Stimulated activated CD4-positive, alpha-beta T cell treated with anti-CD3 and anti-CD28 coated beads, Interleukin-2, amount 100 ng/mL, for 24 hours (primary cell): ENCODE measurements at regions not wholly inside any gene's neighbourhood (a gene's known extent, or its start where the extent isn't known, plus 50 kb on each side); places are given as distances from the start of the nearest gene placed in this dataset.

Source experiments
- DNase-seq, 2 donors: peaks; one replicate each; pipeline ENCODE4 v3.0.0-alpha.2; 2020

DNA sequence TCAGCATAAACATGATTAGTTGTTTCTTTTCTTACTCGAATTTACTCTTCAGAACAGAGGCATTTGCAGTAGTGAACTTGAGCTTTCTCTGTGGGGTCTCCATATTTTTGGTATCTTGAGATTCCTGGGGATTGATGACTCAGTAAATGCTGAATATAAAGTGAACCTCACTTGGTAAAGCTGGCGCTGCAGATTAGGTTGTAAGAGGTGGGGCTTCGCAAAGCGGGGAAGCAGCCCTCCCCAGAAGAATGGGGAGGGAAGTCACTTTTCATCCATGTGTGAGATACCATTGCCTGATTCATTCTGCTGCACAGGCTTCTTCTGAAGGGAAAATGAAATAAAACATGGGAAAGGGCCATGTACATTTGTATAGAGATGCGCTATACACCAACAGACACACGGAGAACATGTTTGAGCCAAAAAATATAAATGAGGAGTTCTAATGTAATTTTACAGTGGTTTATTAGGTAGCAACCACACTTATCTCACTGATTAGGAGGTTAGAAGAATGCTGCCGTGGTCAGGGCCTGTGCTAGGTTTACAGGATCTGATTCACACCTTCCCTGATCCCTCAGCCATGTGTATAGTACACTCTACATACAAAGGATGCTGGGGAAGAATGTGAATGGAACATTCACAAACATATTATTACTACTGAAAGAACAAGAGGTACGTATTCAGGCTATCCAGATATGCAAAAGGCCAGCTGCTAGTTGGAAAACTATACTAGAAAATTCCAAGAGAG is 63.5 kb downstream of the DNTTIP2 start:
- DNase-seq = no peak

DNA sequence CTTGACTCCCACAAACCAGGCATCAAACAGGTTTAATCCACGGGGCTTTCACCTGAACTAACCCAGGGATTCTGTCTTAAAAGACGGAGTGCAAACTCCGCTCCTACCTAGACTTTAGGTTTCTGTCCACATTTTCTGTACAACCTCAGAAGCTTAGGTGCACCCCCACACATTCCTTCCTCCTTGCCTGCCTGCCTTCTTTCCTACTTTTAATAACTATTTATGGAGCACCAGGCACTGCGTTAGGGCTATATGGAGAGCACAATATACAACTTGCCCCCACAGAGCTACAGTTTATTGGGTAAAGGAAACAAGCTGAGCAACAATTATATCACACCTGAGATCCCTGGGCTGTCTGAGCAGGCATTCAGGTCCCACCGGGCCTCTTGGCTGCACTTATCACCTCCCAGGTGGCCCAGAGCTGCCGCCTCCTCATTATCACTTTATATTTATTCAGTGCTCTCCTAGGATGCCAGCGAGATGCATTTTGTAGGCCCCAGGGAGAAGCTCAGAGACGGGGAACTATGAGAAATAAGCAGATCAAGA is 64.1 kb downstream of the DNTTIP2 start:
- no peak for DNase-seq

DNA sequence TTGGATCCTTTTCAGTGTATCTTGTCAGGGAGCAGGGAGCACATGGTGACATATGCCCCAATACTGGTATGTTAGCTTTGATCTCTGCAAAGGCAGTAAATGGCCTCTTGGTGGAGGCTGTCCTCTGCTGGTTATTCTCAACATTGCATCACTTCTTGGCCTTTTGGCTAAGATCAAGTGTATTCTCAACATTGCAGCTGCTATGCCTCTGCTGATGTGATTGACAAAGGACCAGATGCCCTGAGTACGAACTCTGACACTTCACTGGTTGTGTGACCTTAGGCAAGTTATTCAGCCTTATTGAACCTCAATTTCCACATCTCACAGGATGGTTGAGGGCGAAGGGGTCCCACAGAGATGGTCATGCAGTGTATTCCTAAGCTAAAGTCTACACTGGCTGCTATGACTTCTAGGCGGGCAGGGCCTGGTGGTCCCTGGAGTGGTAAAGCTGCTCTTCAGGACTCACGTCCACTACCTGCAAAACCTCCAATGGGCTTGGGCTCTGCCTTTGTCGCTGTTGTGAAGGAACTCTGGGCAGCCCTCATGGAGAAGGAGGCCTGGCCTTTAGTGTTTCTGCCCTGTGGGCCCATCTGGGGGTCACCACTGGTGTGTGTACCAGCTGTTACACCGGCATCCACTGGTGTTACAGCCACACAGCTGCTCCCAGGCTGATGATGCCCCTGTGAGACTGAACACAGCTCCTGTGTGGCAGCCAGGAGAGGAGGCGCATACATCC is 64.8 kb downstream of the DNTTIP2 start:
- peak; percentile 41 to 45 for DNase-seq

DNA sequence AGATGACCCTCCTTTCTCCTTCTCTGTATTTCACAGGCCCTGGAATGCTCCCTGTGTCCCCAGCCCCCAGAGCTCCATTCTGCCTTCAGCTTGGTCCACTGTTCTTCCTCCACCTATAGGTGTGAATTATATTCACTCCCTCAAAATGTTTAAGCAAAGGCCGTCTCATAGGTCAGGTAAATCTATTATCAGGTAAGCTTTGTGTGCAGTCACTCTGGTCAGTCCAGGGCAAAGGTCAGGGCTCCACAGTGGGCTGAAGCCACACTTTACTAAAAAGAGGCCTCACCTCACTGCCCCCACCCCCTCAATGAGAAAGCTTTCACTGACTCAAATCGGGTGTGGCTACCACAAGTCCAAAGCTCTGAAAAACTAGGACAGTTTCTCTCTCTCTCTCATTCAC is 65.9 kb downstream of the DNTTIP2 start:
- DNase-seq = no peak

DNA sequence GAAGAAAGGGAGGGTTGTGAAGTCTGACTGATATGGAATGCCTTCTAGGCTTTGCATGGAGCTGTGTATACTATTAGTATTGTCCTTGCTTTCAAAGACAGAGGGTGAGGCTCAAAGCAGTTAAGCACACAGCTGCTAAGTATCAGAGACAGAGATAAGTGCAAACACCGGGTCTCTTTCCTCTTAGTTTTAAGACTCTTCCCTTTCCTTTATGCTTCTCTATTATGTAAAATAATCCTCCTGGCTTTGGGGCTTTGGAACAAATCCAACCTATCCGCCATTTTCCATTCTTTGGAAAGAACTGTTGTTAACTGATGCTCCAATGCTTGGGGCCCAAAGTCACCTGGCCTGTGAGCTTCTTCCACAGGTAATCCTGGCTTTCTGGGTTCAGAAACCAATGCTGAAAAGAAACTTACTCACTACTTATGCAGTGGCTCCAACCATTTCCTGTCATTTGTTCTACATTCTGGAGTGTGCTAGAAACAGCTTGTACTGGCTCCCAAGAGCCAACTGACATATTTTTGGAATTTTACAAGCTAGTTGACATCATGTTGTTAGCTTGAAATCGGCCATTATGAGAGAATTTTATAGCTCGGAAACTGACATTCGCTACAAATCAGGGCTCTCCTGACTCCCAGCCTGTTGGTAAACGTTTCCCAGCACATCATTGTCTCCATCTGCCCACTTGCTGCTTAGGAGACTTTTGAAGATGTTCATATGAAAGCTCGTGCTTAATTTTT is 67.5 kb downstream of the DNTTIP2 start:
- DNase-seq = no peak

DNA sequence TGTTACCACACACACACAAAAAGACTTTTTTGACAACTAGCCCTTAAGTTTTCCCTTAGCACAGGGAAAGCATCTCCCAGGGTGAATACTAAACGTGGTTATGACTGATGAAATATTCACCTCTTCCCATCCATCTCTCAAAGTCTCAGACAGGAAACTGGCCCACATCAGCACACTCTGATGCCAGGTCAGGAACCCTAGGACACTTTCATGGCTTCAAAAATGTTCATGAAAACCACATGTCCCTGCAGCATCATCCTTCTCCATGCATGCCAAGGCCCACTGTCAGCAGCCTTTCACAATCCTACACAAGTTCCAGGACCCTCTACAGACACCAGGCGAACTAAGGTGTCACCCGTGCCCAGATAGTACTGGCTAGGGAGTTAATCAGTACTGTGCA is 68.7 kb downstream of the DNTTIP2 start:
- no peak for DNase-seq

DNA sequence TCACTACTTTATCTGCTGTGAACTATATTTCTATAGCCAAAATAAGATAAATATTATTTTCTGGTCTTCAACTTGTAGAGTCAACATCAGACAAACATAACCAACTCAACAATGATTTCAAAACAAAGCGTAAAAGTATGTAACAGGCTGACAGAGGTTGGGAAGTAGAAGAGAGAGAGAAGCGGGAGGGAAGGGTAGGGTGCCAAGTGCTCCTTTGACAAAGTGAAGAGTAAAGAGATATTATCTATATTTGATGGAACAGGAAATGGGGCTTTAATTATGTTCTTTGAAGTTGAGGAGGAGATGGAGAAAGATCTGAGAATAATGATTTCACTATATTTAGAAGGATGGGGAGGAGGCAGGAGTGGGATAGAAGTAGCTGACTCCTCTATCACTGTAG is 70.1 kb downstream of the DNTTIP2 start:
- no peak for DNase-seq

DNA sequence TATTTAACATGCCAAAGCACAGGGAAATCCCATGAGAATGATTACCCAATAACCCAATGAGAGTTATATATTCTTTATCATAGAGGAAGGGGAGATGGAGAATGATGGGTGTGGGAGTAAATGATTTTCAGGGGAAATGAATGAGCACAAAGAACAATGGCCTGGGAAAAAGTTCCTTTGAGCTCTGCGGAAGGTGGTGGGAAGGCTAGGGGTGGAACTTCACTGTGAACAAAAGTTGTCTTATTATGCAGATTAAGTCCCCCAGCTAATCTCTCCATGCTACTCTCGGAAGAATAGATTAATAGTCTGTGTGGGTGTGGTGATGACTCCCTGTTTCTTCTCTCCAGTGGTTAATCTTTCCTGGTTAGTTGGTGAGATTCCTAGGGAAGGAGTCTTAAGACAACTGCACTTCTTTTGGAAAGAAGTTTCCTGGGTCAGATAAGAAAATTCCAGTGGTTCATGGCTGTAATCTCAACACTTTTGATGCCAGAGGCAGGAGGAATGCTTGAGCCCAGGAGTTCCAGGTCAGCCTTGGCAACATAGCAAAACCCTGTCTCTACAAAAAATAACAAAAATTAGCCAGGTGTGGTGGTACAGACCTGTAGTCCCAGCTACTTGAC is 71.6 kb downstream of the DNTTIP2 start:
- DNase-seq = no peak

DNA sequence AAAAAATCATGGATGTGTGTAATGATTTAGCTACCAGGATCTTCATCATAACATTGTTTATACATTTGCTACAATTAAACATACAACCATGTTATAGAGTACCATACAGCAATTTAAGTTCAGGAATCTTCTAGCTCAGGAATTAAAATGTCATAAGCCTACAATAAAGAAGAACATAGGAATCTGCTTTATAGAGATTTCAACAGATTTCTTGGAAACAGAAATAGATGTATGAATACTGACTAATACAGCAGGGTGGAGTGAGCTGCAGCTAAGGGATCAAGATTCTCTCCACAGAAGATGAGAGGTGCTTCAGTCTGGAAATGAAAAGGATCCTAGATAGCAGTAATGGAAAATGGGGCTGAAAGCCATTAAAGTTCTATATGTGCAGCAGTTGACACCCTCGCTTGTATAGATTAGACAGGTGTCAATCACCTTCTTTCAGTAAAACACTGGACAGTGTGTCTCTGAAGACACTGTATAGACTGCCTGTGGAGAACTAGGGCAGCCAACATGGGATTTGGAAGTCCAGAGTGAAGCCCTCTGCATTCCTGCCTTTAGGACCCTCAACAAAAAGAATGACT is 73.9 kb downstream of the DNTTIP2 start:
- no peak for DNase-seq

DNA sequence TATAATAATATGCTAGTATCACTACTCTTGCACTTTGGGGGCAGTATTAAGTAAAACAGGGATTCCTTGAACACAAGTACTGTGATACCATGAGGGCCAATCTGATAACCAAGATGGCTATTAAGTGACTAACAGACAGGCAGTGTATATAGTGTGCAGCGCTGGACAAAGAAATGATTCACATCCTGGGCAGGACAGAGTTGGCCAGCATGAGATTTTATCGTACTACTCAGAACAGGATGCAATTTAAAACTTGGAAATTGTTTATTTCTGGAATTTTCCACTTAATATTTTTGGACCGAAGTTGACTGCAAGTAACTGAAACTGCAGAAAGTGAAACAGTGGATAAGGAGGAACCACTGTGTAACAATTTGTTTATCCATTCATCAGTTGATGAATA is 74.6 kb downstream of the DNTTIP2 start:
- no peak for DNase-seq

DNA sequence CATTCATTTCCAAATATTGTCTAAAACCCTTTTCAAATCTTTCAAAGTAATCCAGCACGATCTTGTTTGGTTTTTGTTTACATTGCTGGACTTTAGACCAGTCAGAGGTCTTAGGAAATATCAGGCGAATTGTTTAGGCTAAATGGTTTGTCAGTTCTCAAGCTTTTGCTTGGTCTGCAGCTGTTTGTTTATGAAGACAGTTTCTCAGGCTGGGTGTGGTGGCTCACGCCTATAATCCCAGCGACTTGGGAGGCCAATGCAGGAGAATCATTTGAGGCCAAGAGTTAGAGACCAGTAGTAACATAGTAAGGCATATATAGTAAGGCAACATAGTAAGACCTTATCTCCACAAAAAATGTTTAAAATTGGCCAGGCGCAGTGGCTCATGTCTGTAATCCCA is 77.5 kb downstream of the DNTTIP2 start:
- DNase-seq = no peak

DNA sequence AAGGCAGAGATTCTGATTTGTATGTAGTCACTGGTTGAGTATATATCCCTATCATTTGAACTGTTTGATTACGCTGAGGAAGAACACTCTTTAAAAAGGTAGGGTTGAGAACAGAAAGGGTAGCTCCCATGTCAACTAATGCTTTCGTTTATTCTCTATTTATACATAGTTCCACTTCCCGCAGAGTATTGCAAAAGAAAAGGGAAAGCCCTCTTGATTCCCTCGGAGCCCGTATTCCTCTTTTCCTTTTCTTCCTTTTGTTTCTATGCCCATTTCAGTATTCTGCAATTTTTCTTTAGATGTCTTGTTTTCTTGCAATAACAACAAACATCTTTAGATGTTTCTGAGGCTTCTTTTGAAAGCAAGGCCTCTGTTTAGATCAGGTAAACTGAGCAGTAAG is 78.2 kb downstream of the DNTTIP2 start:
- no peak for DNase-seq

DNA sequence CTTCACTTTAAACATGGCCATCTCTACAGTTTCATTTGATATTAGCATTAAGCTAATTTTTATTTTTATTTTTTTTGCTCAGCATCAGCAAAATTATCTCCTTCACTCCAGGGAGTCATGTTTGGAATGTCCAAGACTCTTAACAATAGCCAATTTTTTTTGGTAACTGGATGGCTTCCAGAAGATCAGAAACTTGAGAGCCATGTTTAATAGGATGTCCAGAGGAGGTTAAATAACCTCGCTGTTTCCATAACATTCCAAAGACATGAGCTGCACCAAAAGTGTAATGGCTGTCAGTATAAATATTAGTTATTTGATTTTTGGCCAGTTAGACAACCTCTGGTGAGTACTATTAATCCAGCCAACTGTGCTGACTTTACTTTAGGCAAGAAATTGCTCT is 80.7 kb downstream of the DNTTIP2 start:
- no peak for DNase-seq

DNA sequence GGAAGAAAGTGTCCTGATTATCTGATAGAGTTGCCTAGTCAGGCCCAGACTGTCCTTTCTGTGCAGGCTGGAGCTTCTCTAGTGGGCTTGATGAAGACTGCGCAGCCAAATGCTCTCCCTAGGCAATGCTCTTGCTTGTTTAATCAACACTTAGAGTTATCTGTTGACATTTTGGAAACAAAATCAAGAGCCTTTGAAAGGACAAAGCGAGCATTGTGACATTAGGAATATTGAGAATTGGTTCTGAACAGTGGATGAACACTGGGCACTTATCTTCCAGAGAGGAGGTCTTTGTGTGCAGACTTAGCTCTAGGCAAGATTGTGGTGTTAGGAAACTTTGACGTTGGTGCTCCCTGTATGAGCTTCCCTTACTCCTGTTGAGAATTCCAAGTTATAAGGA is 94.5 kb downstream of the DNTTIP2 start:
- no peak for DNase-seq

DNA sequence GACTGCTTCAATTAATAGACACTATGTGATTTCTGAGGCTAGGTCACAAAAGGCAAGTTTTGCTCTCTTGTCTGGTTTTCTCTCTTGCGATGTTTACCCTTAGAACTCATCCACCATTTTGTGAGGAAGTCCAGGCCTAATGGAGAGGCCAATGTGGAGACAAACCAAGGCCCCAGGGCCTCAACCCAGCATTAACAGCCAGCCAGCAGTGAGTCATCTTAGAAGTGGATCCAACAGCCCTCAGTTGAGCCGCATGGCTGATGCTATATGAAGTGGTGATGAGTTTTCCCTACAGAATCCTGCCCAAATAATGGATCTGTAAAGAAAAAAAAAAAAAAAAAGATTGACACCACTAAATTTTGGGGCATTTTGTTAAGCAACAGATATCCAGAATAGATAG is 95.1 kb downstream of the DNTTIP2 start:
- no peak for DNase-seq

DNA sequence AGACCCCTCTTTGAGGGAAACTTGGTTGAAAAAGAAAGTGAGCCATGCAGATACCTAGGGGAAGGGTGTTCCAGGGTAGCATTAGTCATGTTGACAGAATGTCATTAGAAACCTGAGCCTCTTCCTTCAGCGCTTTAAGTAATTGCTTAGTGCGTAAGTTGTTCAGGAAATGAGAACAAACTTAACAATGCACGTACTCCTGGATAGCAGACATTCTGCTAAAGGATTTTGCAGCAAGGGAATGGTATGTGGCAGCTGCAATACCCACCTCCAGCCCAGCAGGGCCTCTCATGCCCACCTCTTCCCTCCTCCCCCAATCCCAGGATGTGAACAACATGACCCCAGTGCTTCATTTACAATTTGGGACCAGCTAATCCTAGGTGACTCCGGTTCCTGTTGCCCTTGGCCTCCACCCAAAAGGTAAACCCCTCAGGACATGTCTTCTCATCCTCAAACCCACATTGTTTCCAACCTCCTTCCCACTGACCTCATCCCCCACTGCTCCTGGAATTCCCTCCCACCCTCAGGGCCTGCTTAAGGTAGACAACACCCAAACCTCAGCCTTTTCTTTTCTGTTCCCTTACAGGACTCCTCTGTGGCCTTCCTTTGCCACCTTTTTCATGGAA is 98.0 kb upstream of the BCAR3 start:
- no peak for DNase-seq

DNA sequence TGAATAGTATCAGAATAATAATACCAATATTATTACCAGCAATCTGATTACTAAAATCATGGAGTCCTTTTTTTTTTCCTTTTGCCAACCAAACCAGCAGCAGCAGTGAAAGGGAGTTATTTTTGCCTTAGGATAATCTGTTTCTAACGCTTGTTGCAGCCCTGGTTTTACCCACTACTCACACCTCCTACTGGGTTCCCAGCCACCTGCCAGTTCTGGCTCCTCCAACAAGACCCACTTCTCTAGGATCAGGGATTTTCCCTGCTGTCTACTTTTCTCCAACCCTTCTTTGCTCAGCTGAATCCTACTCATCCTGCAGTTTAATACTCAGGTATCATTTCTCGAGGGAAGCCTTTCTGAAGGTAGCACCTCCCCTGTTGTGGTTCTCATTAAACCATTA is 96.8 kb upstream of the BCAR3 start:
- DNase-seq = no peak

DNA sequence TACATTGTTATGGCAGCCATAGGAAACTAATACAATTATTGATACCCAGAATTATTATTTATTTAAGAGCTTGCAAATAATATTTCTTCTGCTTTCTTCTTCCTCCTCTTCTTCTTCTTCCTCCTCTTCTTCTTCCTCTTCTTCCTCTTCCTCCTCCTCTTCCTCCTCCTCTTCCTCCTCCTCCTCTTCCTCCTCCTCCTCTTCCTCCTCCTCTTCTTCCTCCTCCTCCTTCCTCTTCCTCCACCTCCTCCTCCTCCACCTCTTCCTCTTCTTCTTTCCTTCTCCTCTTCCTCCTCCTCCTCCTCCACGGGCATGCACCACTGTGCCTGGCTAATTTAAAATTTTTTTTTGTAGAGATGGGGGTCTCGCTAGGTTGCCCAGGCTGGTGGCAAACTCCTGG is 95.6 kb upstream of the BCAR3 start:
- DNase-seq = no peak

DNA sequence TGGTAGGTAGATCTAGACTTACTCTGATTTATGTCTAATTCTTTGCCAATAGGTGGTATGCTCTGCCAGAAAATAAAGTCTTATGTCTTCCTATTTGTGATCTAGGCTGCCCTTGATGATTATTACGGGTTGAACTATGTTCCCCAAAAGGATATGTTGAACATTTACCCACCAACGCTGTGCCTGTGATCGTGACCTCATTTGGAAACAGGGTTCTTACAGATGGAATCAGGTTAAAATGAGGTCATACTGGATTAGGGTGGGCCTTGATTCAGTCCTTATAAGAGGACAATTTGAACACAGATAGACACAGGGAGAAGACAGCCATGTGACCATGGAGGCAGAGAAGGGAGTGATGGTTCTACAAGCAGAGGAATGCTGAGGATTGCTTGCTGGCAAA is 95.1 kb upstream of the BCAR3 start:
- no peak for DNase-seq

DNA sequence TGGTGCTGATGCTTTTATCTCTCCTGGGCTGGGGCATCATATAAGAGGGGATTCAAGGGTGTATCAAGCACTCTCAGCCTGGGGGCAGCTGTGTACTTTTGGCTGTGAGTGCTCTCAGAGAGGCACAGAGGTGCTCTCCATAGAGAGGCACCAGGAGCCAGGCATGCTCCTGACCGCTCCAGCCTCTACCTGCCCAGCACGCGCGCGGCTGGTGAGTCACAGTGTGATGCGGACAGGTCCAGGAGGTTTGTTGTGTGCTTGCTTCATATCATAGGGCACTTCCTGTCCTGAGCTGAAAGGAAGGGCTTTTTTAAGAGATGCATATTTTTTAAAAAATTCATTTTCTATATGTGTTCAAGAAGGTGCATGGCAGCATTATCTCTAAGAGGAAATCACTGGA is 93.6 kb upstream of the BCAR3 start:
- no peak for DNase-seq

DNA sequence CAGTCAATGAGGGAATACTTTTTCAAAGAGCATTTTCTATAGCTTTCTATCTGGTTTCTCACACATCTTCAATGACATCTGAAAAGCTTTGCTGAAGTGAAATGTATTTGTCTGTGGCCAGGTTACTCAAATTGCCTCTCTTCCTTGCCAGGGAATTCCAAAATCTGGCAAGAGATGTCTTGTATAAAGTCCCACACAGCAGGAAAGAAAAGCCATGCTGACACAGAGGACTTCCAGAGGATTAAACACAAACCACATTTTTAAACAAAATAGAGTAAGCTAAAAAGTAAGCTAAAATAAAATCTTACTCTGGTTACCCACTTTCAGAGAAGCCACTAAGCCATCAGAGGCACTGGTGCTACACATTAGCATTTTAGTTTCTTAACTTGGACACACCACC is 93.1 kb upstream of the BCAR3 start:
- DNase-seq = no peak

DNA sequence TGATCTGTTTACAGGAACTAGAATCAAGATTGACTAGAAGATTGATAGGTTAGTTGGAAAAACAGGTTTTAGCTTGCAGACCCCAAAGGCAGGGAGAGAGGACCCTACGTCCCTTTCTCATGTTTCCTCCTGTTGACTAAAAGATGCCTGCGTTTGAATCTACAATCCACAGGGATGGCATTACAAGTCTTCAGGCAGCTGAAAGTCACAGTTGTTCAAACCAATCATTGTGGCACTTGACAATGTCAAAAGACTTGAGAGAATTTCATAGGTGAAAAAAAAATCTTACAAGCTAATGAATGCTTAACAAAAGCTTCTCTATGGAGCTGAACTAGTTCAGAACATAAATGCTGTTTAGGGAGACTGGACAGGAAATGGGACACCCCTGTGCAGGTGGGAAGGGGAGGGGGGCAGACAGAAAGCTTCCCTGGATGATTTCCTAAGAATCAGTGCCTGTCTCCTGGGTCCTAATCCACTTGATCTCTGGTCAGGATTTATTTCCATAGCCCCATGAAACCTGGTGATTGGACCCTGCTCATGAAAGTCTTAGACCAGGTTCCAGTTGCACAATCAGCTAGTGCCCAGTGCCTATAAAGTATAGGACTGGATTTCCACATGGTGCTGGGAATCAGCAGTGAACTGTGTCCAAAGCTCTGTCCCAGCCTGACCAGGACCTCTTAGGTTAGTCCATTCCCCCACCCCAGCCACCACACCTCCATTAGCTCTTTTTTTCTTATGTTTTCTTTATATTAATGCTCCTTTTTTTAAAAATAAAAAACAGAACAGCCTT is 91.6 kb upstream of the BCAR3 start:
- no peak for DNase-seq
